ENCODE measurements at regions not wholly inside any gene's neighbourhood (a gene's known extent, or its start where the extent isn't known, plus 50 kb on each side); places are given as distances from the start of the nearest gene placed in this dataset.

DNA sequence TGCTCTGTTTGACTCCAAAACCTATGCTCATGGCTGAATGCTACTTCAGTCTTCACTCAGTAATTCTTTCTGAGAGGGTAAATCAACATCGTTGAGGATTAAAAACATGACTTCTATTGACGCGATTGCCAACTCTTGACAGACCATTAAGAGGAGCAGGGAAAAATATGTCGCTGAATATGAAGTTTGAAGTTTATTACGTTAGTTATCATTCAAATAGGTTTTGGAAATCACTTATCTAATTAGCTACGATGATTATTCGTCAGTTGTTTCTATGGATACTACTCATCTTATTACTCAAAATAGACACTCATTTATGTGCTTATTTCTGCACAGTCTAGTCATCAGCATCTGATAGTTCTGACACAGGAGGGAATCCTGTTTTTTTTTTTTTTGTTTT, 279.2 kb upstream of the TBL1XR1 start (continued):
- no peak for TF ChIP-seq HNF4A (conservative IDR thresholded peaks at IDR 0.05)
- TF ChIP-seq, protein P1, sequence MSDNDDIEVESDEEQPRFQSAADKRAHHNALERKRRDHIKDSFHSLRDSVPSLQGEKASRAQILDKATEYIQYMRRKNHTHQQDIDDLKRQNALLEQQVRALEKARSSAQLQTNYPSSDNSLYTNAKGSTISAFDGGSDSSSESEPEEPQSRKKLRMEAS (IDR thresholded peaks at IDR 0.05), result no peak
- no peak for TF ChIP-seq RXRA (IDR thresholded peaks at IDR 0.05)
- TF ChIP-seq, protein P2, sequence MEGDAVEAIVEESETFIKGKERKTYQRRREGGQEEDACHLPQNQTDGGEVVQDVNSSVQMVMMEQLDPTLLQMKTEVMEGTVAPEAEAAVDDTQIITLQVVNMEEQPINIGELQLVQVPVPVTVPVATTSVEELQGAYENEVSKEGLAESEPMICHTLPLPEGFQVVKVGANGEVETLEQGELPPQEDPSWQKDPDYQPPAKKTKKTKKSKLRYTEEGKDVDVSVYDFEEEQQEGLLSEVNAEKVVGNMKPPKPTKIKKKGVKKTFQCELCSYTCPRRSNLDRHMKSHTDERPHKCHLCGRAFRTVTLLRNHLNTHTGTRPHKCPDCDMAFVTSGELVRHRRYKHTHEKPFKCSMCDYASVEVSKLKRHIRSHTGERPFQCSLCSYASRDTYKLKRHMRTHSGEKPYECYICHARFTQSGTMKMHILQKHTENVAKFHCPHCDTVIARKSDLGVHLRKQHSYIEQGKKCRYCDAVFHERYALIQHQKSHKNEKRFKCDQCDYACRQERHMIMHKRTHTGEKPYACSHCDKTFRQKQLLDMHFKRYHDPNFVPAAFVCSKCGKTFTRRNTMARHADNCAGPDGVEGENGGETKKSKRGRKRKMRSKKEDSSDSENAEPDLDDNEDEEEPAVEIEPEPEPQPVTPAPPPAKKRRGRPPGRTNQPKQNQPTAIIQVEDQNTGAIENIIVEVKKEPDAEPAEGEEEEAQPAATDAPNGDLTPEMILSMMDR (IDR thresholded peaks at IDR 0.05; ENCODE audit: low read depth, low read length, missing input control), result no peak
- no peak for TF ChIP-seq RAD21 (IDR thresholded peaks at IDR 0.05)
- no peak for TF ChIP-seq FOXA1 (IDR thresholded peaks at IDR 0.05)
- no peak for TF ChIP-seq YY1 (IDR thresholded peaks at IDR 0.05)

DNA sequence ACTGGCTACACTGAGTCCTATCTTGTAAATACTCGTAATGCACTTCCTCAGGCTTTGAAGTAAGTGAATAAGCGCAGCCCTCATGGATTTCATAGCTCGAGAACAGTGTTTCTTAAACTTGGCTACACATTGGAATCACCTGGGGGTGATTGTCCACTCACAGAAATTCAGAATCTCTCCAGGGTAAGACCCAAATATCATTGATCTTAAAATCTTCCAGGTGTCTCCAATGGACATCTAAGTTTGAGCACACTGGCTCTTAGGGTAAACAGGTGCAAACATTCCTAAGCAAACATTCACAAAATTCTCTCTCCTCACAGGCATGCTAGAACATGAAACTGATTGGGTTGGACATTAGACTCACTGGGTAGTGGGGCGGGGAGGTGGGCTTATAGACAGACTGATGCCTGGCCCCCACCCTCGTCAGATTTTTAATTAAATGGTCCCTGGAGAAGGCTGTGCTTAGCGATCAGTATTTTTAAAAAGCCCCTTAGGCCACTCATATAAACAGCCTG, 279.7 kb upstream of the TBL1XR1 start:
- no peak overlapping the region for H3K4me3 ChIP-seq (ENCODE audit: low read depth in 1 of 3, low read length in 3 of 3)
- no peak overlapping the region for H3K9ac ChIP-seq (ENCODE audit: low read depth in 1 of 2, low read length in 2 of 2)
- no peaks in the 10 kb centered on the region for H3K36me3 ChIP-seq (ENCODE audit: control insufficient read depth in 4 of 4, insufficient read depth in 3 of 4, low read depth in 1 of 4, low read length in 3 of 4)
- WGBS, result 97% methylated on average over 6 of the region's 6 CpGs
- no peak for TF ChIP-seq FOXA2 (IDR thresholded peaks at IDR 0.05)
- no peak for TF ChIP-seq JUND (IDR thresholded peaks at IDR 0.05)
- TF ChIP-seq HNF4G (IDR thresholded peaks at IDR 0.05), result no peak
- TF ChIP-seq, protein P3, sequence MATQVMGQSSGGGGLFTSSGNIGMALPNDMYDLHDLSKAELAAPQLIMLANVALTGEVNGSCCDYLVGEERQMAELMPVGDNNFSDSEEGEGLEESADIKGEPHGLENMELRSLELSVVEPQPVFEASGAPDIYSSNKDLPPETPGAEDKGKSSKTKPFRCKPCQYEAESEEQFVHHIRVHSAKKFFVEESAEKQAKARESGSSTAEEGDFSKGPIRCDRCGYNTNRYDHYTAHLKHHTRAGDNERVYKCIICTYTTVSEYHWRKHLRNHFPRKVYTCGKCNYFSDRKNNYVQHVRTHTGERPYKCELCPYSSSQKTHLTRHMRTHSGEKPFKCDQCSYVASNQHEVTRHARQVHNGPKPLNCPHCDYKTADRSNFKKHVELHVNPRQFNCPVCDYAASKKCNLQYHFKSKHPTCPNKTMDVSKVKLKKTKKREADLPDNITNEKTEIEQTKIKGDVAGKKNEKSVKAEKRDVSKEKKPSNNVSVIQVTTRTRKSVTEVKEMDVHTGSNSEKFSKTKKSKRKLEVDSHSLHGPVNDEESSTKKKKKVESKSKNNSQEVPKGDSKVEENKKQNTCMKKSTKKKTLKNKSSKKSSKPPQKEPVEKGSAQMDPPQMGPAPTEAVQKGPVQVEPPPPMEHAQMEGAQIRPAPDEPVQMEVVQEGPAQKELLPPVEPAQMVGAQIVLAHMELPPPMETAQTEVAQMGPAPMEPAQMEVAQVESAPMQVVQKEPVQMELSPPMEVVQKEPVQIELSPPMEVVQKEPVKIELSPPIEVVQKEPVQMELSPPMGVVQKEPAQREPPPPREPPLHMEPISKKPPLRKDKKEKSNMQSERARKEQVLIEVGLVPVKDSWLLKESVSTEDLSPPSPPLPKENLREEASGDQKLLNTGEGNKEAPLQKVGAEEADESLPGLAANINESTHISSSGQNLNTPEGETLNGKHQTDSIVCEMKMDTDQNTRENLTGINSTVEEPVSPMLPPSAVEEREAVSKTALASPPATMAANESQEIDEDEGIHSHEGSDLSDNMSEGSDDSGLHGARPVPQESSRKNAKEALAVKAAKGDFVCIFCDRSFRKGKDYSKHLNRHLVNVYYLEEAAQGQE (IDR thresholded peaks at IDR 0.05), result no peak
- no peak for TF ChIP-seq RAD21 (IDR thresholded peaks at IDR 0.05)
- TF ChIP-seq, protein P4, sequence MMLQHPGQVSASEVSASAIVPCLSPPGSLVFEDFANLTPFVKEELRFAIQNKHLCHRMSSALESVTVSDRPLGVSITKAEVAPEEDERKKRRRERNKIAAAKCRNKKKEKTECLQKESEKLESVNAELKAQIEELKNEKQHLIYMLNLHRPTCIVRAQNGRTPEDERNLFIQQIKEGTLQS (IDR thresholded peaks at IDR 0.05), result no peak
- TF ChIP-seq YY1 (IDR thresholded peaks at IDR 0.05), result no peak
- no peak overlapping the region for H3K27ac ChIP-seq (ENCODE audit: low read depth in 1 of 2, low read length in 2 of 2)
- peaks cover 5 to 9% (median 6%) of the 10 kb centered on the region in 4 donors for H3K4me1 ChIP-seq (ENCODE audit: control insufficient read depth in 4 of 4, insufficient read depth in 4 of 4, low read length in 3 of 4)
- no peak for DNase-seq (ENCODE audit: low spot score)
- H3K9me3 ChIP-seq (ENCODE audit: control insufficient read depth in 4 of 4, low read length in 3 of 4), result no peaks in the 10 kb centered on the region
- no peaks in the 10 kb centered on the region for H3K27me3 ChIP-seq (ENCODE audit: control insufficient read depth in 4 of 4, insufficient read depth in 4 of 4, low read length in 3 of 4)

DNA sequence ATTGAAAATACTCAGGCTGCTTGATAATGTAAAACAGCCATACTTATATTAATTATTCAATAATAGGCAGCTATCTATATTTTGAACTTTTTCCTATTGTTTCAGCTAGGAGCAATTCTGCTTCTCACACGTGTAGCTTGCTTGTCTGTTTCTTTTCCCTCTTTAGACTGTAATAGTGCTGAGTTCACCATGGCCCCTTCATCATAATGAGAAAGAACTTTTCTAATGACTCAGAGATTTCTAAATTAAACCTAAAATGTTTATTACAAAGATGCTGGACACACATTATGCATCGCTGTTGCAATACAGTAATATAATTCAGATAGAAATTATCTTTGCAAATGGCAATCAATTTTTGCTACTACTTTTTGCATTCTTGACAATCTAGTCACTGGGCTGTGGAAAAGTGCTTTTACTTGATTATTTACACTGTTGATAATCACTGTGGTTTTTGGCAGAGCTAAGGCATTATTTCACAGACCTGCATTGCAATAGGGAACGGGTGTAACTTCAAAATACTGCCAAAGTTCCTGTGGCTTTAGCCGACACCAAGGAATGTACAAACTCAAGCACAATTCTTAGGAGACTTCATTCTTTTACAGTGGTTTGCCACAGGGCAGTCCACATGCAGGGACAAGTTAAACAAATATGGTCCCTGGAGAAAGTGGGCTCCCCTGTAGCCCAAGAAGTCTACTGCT, 281.0 kb upstream of the TBL1XR1 start:
- Histone ChIP-seq H3K9ac (ENCODE audit: low read depth in 1 of 2, low read length in 2 of 2) (no peak overlapping the region), H3K4me3 (ENCODE audit: low read depth in 1 of 3, low read length in 3 of 3) (no peak overlapping the region), H3K9me3 (ENCODE audit: control insufficient read depth in 4 of 4, low read length in 3 of 4) (no peaks in the 10 kb centered on the region), H3K4me1 (ENCODE audit: control insufficient read depth in 4 of 4, insufficient read depth in 4 of 4, low read length in 3 of 4) (peaks cover 5 to 9% (median 6%) of the 10 kb centered on the region in 4 donors), H3K27me3 (ENCODE audit: control insufficient read depth in 4 of 4, insufficient read depth in 4 of 4, low read length in 3 of 4) (no peaks in the 10 kb centered on the region), H3K36me3 (ENCODE audit: control insufficient read depth in 4 of 4, insufficient read depth in 3 of 4, low read depth in 1 of 4, low read length in 3 of 4) (no peaks in the 10 kb centered on the region), H3K27ac (ENCODE audit: low read depth in 1 of 2, low read length in 2 of 2) (peak overlapping the region in 1 of 2 donors; percentile 39)
- DNase-seq (ENCODE audit: low spot score), result no peak
- WGBS, result 27% methylated on average over 4 of the region's 4 CpGs
- TF ChIP-seq, protein P1 (IDR thresholded peaks at IDR 0.05), result peak; percentile 43
- TF ChIP-seq FOXA1 (IDR thresholded peaks at IDR 0.05) (peak; percentile 75), YY1 (IDR thresholded peaks at IDR 0.05) (peak; percentile 47), HNF4A (conservative IDR thresholded peaks at IDR 0.05) (peak; percentile 53 to 68), FOXA2 (IDR thresholded peaks at IDR 0.05) (peak; percentile 91), RXRA (IDR thresholded peaks at IDR 0.05) (peak; percentile 57 to 75), NR2F2 (IDR thresholded peaks at IDR 0.05) (peak; percentile 38), SP1 (IDR thresholded peaks at IDR 0.05) (peak; percentile 70), RAD21 (IDR thresholded peaks at IDR 0.05) (peak; percentile 64 to 69), JUND (IDR thresholded peaks at IDR 0.05) (peak; percentile 71 to 83)
- TF ChIP-seq, protein P3 (IDR thresholded peaks at IDR 0.05), result no peak
- TF ChIP-seq, protein P5, sequence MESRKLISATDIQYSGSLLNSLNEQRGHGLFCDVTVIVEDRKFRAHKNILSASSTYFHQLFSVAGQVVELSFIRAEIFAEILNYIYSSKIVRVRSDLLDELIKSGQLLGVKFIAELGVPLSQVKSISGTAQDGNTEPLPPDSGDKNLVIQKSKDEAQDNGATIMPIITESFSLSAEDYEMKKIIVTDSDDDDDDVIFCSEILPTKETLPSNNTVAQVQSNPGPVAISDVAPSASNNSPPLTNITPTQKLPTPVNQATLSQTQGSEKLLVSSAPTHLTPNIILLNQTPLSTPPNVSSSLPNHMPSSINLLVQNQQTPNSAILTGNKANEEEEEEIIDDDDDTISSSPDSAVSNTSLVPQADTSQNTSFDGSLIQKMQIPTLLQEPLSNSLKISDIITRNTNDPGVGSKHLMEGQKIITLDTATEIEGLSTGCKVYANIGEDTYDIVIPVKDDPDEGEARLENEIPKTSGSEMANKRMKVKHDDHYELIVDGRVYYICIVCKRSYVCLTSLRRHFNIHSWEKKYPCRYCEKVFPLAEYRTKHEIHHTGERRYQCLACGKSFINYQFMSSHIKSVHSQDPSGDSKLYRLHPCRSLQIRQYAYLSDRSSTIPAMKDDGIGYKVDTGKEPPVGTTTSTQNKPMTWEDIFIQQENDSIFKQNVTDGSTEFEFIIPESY (IDR thresholded peaks at IDR 0.05), result no peak
- TF ChIP-seq, protein P4 (IDR thresholded peaks at IDR 0.05), result peak; percentile 66
